NCI-H128 (cell line): ENCODE measurements at regions not wholly inside any gene's neighbourhood (a gene's known extent, or its start where the extent isn't known, plus 50 kb on each side); places are given as distances from the start of the nearest gene placed in this dataset.
"Not testable (repeated sequence)": the region's sequence is repeated elsewhere in the genome, so short reads cannot be mapped to it uniquely, and the experiment has no call there.

Experiments used
- DNase-seq: peaks from one replicate; lab custom pipeline; 2025; ENCODE audit not compliant: unreplicated experiment; lab: John Stamatoyannopoulos, UW

GRCh38 chr7:132030086-132030568 lies 473.7 kb upstream of the PODXL start:
- no peak for DNase-seq

DNA sequence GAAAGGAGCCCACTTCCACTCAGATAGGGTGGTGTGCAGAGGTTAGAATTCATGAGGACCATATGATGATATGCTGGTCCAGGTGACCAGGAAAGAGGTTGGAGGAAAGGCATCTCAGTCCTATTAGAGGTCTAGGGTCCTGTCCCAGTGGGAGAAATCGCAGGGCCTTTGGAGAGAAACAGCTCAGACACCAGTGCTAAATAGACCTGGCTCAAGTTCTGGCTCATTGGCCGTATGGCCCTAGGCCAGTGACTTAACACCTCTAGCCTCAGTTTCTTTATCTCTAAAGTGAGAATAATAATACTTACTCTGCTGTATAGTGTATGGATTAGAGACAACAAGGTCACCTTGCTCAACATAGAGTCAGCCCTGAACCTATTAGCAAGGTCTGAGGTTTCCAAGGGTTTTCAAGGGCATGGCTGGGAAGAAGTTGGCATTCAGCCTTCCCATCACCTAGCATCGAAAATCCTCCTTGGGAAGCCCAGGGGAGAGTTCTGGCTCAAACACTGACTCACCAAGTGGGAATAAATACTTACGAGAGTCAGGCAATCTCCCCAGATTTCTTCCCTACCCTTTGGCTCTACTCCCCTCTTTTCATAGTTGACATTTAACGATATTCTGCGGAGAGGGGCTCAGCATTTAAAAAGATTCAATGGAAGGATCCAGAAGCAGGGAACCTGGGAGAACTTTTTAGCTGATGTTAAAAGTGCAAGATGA lies 473.1 kb upstream of the PODXL start:
- no peak for DNase-seq

- no peak for DNase-seq
These were observed 471.9 kb upstream of the PODXL start for GRCh38 chr7:132028144-132028920.

DNA sequence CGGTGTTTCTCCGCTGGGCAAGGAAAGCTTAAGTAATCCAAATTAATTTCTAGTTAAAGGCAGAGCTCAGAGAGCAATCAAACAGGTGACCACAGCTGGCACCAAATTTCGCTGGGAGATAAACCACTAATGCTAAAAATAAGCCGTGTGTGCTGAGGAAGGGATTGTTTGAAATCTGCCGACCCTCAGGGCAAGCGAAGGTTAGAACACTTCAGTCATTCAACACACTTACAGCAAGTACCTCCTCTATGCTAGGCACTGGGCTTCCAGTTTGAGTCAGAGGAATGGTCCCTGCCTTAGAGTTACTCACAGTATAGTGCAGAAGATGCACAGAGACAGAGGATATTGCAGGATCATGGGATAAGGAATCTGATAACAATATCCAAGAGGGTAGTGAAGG lies 467.9 kb upstream of the PODXL start:
- DNase-seq: no peak

GRCh38 chr7:132023466-132023865 lies 467.0 kb upstream of the PODXL start:
- no peak for DNase-seq

DNA sequence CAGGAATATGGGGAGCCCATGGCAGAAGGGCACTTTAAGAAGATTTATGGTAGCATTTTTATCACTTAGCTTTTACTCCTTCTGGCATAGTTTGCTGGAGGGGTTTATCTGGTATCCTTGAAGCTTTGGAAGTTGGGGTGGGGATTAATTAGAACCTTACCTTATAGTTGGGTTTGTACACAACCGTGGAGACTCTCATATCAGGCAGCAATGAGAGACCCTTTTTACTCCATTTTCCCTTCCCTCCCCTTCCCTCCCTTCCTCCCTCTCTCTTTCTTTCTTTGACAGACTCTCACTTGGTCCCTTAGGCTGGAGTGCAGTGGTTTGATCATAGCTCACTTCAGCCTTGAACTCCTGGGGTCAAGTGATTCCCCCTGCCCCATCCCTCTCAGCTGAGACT lies 465.8 kb upstream of the PODXL start:
- no peak for DNase-seq

DNA sequence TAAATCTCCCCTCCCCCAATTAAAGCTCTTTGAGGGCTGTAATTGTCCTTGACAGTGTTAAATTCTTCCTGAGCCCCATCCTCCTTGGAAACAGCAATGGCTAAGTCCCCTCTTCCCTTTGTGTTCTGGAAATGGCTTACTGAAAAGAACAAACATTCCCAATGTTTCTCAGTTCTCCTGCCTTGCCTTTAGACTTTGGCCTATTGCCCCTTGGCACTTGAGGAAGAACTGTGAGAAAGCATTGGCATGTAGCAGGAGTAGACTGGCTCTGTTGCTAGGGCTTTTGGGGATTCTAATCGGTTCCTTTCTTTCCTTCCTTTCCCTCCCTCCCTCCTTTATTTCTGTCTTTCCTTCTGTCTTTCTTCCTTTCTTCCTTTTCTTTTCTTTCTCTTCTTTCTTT lies 463.3 kb upstream of the PODXL start:
- DNase-seq: no peak

DNA sequence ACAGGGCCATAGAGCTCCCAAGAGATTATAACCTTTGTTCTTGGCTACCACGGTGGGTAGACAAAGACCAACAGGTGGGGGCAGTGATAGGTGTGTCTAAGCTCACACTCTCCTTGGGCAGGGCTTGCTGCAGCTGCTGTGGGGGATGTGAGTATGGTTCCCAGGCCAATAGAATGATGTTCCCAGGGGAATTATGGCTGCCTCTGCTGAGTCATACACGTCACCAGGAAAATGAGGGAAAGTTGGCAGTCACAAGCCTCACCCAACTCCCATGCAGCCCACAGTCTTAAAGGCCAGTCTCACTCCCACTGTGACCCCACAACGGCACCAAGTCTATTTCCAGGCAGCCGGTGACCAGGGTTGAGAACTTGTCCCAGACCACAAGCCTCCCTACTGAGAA lies 453.4 kb upstream of the PODXL start:
- DNase-seq: no peak

- DNase-seq: no peak
These were observed 448.1 kb upstream of the PODXL start for GRCh38 chr7:132004529-132004928.

DNA sequence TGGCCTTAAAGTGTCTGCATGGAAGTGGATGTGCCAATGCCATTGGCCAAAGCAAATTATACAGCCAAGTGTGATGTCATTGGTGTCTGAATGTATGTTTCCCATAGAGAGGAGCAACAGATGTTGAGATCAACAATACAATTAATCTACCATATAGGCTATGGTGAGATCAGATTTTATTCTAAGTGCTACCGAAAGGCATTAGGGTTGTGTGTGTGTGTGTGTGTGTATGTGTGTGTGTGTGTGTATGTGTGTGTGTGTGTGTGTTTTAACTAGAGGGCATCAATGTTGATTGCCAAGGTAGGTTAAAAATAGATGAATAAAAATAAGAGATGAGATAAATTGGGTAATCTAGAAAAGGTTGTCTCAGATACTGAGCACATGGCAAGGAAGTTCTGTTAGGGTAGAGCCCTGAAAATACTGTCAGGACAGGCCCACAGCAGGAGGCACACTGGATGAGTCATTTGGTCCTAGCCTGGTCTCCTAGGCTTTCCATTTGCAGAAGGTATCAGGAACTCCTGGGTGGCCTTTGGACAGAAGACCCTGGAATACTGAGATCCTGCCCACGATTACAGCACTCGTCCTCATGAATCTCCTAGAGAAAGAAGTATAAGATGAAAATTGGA lies 446.0 kb upstream of the PODXL start:
- DNase-seq: no peak

DNA sequence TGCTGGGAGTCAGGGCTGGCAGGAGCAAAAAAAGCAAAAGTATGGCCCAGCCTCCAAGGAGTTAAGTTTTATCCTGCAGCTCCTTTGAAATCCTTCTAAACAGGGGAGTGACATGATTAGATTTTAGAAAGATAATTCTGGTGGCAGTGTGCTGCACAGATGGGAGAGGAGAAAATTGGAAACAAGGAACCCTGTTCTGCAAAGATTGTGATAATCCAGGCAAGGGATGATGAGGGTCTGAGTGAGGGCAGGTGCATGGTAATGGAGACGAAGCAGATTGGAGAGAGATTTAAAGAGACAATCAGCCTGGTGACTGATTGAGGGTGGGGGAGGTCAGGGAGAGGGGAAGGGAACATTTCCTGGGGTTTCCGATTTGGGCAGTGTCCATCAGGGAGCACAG lies 444.7 kb upstream of the PODXL start:
- DNase-seq: no peak

- DNase-seq: no peak
These were observed 442.8 kb upstream of the PODXL start for GRCh38 chr7:131999193-131999592.

DNA sequence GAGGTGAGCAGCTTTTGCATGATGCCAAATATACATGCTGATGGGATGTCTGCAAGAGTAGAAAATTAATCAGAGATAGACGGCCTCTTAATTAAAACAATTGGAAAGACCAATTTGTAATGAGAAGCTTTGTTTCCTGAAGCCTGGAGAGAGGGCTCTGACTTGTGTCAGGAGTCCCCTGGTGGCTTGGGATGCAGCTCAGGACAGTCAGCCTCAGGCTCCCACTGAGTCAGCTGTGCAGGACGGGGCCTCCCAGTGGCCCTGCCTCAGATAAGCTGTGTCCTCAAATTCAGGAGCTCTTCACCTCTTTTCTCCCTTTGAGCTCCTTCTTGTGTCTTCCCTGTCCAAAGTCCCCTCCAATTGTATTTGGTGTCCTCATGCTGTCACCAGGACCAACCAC lies 438.9 kb upstream of the PODXL start:
- DNase-seq: no peak

DNA sequence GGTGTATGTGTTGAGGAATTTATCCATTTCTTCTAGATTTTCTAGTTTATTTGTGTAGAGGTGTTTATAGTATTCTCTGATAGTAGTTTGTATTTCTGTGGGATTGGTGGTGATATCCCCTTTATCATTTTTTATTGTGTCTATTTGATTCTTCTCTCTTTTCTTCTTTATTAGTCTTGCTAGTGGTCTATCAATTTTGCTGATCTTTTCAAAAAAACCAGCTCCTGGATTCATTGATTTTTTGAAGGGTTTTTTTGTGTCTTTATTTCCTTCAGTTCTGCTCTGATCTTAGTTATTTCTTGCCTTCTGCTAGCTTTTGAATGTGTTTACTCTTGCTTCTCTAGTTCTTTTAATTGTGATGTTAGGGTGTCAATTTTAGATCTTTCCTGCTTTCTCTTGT lies 424.6 kb upstream of the PODXL start:
- not testable (repeated sequence) for DNase-seq

- DNase-seq: not testable (repeated sequence)
These were observed 421.7 kb upstream of the PODXL start for GRCh38 chr7:131978118-131978517.

DNA sequence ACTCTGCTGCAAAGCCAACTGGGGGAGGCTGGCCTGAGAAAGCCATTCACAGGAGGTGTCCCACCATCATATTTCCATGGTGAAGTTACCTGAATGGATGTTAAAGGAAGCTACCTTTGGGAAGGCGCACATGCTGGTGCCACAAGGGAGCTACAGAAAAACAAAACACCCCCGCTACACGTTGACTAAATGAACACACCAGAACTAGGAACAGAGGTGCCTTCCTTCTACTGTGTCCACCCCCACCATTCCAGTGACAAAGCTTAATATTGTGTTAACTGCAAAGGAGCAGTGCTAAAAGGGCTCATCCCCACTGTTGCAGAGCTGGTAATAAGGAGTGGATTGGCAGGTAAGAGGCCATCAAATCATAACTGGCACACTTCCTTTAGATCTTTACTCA lies 420.0 kb upstream of the PODXL start:
- DNase-seq: no peak

GRCh38 chr7:131974671-131975070 lies 418.2 kb upstream of the PODXL start:
- DNase-seq: no peak

GRCh38 chr7:131972251-131972650 lies 415.8 kb upstream of the PODXL start:
- no peak for DNase-seq

- DNase-seq: no peak
These were observed 414.2 kb upstream of the PODXL start for GRCh38 chr7:131970602-131971001.

DNA sequence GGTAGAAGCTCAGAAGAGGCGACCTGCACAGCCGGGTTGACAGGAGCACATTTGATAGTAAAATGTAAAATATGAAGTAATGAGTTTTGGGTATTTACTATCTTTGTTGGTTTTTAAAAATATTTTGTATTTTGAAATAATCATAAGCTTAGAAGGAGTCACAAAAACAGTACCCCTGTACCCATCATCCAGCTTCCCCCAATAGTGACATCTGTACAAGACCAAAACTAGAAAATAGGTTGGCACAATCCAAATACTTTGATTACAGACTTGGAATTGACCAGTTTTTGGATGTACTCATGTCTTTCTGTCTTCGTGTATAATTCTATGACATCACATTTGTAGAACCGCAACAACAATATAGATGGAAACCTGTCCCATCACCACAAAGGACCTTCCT lies 413.1 kb upstream of the PODXL start:
- DNase-seq: no peak

DNA sequence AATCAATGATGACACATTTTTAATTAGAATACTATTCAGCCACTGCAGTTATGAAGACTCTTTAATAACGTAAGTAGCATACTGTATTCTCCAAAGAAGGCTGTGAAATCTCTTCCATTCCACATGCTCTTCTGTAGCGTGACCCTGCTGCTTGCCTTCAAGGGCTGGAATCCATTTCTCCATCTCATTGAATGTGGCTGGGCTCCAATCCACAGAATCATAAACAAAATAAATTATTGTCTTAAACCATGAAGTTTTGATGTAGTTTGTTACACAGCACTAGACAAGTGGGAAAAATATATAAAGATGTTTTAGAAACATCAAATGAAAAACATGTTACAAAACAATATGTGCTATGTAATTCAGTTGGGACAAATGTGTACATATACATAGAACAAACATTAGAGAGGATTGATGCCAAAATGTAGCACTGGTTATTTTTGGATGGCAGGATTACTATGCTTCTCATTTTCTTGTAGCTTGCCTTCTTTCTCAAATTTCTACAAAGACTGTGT lies 410.8 kb upstream of the PODXL start:
- no peak for DNase-seq

DNA sequence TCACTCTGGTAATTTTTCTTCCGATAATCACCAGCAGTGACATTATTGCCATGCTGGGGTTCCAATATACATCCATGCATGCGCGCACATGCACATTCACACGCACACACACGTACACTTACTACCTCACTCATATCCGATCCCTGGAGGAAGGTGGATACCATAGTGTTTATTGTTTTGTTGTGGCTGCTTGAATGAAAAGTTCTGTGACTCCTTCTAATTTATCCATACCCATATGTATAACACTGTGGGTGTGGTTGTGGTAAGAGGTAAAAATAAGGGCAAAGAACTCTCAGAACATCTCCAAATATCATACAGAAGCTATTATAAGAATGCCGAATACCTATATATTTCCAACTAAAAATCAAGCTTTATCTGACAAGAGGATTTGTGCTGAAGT lies 407.8 kb upstream of the PODXL start:
- no peak for DNase-seq
